A549 (cell line): ENCODE measurements at regions not wholly inside any gene's neighbourhood (a gene's known extent, or its start where the extent isn't known, plus 50 kb on each side); places are given as distances from the start of the nearest gene placed in this dataset.
"Not testable (repeated sequence)": the region's sequence is repeated elsewhere in the genome, so short reads cannot be mapped to it uniquely, and the experiment has no call there.

Source experiments
- CBX8 ChIP-seq: fragments of 200-600 bp; sonication (generic); IDR thresholded peaks from 2 replicates; pipeline ENCODE4 v1.6.1; 2016
- CTCF ChIP-seq: fragments of >200 bp; sonication (Bioruptor Twin); formaldehyde crosslinking; IDR thresholded peaks from 3 replicates; pipeline ENCODE4 v1.5.1; 2016
- JUNB ChIP-seq: fragments of >200 bp; sonication (Bioruptor Twin); formaldehyde crosslinking; IDR thresholded peaks from 2 replicates; pipeline ENCODE4 v1.6.1; 2016
- KDM1A ChIP-seq: fragments of 200-600 bp; sonication (generic); IDR thresholded peaks from 2 replicates; pipeline ENCODE4 v1.6.1; 2016; ENCODE audit warnings: low read depth, mild to moderate bottlenecking
- PHF8 ChIP-seq: fragments of 200-600 bp; sonication (generic); IDR thresholded peaks from 2 replicates; pipeline ENCODE4 v1.6.1; 2016; ENCODE audit warnings: low read depth, mild to moderate bottlenecking, antibody characterized with exemption, moderate library complexity, borderline replicate concordance
- RFX5 ChIP-seq: fragments of 450-650 bp; IDR thresholded peaks from 2 replicates; pipeline ENCODE4 v1.7.1; 2014; ENCODE audit warnings: antibody characterized with exemption, mild to moderate bottlenecking, moderate library complexity

DNA sequence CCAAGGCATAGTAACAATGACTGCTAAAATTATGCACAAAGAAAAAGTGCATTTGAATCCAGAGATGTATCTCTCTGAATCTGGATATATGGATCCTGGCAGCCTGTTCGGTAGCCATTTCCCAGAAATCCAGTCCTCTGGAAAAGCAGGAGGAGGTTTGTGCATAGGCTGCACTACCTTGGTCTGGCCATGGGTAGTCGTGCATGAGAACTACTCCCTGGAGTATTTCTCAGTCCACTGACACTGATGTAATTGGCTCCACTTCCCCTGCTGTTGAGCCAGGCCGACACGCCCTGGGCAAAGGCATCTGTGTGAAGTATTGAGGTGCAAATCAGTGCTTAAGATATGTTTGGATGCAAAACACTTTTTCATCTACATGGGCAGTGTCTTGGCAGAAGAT, 2793.8 kb downstream of the RPIA start:
- not testable (repeated sequence) for TF ChIP-seq JUNB, PHF8, CTCF, KDM1A, RFX5, CBX8
